HEK293 (cell line): ENCODE measurements at regions not wholly inside any gene's neighbourhood (a gene's known extent, or its start where the extent isn't known, plus 50 kb on each side); places are given as distances from the start of the nearest gene placed in this dataset.

ENCODE experiments used
- YY1 ChIP-seq: fragments of 450-650 bp; formaldehyde crosslinking; IDR thresholded peaks from 2 replicates; pipeline ENCODE4 v1.5.1; 2018; ENCODE audit warnings: missing biosample characterization, missing genetic modification characterization
- ZNF114 ChIP-seq: fragments of 450-650 bp; formaldehyde crosslinking; IDR thresholded peaks from 2 replicates; pipeline ENCODE4 v1.5.0; 2017; ENCODE audit warnings: missing biosample characterization, missing genetic modification characterization
- ZNF274 ChIP-seq, 2 experiments: fragments of 200-500 bp in 1 of 2; fragments of 450-650 bp in 1 of 2; sonication (Bioruptor generic) in 1 of 2; formaldehyde crosslinking in 1 of 2; IDR thresholded peaks; 2 replicates each; pipeline versions ENCODE4 v1.5.1 to v1.6.1; 2014 to 2016; ENCODE audit warnings: borderline replicate concordance in 1 of 2, inconsistent platforms in 1 of 2, low read length in 1 of 2, missing biosample characterization in 1 of 2, missing genetic modification characterization in 1 of 2
- ZNF433 ChIP-seq: fragments of 450-650 bp; formaldehyde crosslinking; IDR thresholded peaks from 2 replicates; pipeline ENCODE4 v1.5.1; 2016; ENCODE audit warnings: missing biosample characterization, missing genetic modification characterization, low read depth
- TF ChIP-seq, protein P1 (sequence below): IDR thresholded peaks from 2 replicates; pipeline ENCODE4 v1.6.1; 2011; ENCODE audit warnings: mild to moderate bottlenecking, low read depth, low read length, borderline replicate concordance
- TF ChIP-seq, protein P2 (sequence below): fragments of 450-650 bp; formaldehyde crosslinking; IDR thresholded peaks from 2 replicates; pipeline ENCODE4 v1.5.1; 2016; ENCODE audit warnings: missing biosample characterization, missing genetic modification characterization
- TF ChIP-seq, protein P3 (sequence below): fragments of 450-650 bp; formaldehyde crosslinking; IDR thresholded peaks from 2 replicates; pipeline ENCODE4 v1.5.1; 2016; ENCODE audit warnings: missing biosample characterization, missing genetic modification characterization
- TF ChIP-seq, protein P4 (sequence below): fragments of 450-650 bp; formaldehyde crosslinking; IDR thresholded peaks from 2 replicates; pipeline ENCODE4 v1.5.1; 2017; ENCODE audit warnings: missing biosample characterization, missing genetic modification characterization

DNA sequence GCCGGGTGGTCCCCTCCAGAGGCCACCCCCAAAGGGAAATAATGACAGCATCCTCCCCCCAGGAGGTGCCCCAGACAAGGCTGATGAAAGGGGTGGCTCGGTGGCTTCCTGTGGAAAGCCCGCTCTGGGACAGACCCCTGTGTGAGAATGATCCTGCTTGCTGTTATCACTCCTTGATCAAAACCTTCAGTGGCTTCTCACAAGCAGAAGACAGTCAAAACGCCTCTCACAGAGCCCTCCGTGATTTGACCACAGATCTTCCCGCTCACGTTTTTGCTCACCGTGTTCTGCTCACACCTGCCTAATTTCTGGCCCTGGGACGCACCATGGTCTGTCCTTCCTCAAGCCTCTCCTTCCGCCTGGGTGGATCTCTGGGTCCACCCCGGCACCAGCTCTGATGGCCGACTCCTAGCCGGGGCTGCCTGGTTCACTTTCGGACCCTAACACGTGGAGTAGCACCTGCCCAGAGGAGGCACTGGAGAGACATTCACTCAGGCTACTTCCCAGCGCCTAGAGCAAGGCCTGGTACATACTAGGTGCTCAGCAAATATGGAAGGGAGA is 210.4 kb downstream of the ANKRD60 start:
- TF ChIP-seq, protein P1, sequence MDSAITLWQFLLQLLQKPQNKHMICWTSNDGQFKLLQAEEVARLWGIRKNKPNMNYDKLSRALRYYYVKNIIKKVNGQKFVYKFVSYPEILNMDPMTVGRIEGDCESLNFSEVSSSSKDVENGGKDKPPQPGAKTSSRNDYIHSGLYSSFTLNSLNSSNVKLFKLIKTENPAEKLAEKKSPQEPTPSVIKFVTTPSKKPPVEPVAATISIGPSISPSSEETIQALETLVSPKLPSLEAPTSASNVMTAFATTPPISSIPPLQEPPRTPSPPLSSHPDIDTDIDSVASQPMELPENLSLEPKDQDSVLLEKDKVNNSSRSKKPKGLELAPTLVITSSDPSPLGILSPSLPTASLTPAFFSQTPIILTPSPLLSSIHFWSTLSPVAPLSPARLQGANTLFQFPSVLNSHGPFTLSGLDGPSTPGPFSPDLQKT: no peak
- TF ChIP-seq, protein P2, sequence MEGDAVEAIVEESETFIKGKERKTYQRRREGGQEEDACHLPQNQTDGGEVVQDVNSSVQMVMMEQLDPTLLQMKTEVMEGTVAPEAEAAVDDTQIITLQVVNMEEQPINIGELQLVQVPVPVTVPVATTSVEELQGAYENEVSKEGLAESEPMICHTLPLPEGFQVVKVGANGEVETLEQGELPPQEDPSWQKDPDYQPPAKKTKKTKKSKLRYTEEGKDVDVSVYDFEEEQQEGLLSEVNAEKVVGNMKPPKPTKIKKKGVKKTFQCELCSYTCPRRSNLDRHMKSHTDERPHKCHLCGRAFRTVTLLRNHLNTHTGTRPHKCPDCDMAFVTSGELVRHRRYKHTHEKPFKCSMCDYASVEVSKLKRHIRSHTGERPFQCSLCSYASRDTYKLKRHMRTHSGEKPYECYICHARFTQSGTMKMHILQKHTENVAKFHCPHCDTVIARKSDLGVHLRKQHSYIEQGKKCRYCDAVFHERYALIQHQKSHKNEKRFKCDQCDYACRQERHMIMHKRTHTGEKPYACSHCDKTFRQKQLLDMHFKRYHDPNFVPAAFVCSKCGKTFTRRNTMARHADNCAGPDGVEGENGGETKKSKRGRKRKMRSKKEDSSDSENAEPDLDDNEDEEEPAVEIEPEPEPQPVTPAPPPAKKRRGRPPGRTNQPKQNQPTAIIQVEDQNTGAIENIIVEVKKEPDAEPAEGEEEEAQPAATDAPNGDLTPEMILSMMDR: no peak
- TF ChIP-seq, protein P3, sequence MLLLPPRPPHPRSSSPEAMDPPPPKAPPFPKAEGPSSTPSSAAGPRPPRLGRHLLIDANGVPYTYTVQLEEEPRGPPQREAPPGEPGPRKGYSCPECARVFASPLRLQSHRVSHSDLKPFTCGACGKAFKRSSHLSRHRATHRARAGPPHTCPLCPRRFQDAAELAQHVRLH (tag by site-specific recombination): no peak
- TF ChIP-seq, protein P4, sequence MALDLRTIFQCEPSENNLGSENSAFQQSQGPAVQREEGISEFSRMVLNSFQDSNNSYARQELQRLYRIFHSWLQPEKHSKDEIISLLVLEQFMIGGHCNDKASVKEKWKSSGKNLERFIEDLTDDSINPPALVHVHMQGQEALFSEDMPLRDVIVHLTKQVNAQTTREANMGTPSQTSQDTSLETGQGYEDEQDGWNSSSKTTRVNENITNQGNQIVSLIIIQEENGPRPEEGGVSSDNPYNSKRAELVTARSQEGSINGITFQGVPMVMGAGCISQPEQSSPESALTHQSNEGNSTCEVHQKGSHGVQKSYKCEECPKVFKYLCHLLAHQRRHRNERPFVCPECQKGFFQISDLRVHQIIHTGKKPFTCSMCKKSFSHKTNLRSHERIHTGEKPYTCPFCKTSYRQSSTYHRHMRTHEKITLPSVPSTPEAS (tag by site-specific recombination): no peak
- TF ChIP-seq ZNF433: no peak
- no peak for TF ChIP-seq ZNF274 (IDR thresholded peaks at IDR 0.05; ENCODE audit: low read length)
- TF ChIP-seq ZNF274 (tag by site-specific recombination; IDR thresholded peaks at IDR 0.05; ENCODE audit: borderline replicate concordance): no peak
- no peak for TF ChIP-seq ZNF114 (tag by site-specific recombination)
- no peak for TF ChIP-seq YY1
